ENCODE measurements at regions not wholly inside any gene's neighbourhood (a gene's known extent, or its start where the extent isn't known, plus 50 kb on each side); places are given as distances from the start of the nearest gene placed in this dataset.

GRCh38 chr1:58891347-58891746 is 107.5 kb upstream of the JUN start:
- DNase-seq (ENCODE audit: low read depth): no peak

DNA sequence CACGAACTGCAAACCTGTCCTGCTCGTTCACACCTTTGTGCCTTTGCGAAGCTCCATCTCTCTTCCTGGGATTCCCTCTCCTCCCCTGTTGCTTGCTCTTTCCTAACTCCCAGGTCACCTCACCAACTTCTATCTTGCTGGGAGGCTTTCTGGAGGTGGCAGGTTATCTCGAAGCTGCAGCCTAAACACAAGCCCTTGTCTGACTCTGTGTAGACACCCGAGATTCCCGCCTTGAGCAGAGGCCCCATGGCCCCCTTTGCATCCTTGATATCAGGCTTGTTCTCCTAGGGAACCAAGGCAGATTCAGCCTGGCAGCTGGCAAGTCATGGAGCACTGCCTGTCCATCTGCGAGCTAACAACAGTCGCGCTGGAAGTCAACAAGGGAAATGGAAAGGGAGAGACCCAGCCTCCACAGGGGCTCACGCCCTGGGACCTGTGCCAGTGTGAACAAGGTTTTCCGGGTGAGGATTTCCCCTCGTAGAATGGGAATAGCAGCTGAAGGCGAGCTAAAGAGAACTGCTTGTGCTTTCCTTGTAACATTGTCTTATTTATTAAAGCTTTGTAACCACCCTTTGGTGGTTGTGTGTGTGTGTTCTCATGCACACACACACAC is 109.5 kb upstream of the JUN start:
- DNase-seq (ENCODE audit: low read depth): no peak

GRCh38 chr1:58895082-58895481 is 111.2 kb upstream of the JUN start:
- DNase-seq (ENCODE audit: low read depth): no peak

DNA sequence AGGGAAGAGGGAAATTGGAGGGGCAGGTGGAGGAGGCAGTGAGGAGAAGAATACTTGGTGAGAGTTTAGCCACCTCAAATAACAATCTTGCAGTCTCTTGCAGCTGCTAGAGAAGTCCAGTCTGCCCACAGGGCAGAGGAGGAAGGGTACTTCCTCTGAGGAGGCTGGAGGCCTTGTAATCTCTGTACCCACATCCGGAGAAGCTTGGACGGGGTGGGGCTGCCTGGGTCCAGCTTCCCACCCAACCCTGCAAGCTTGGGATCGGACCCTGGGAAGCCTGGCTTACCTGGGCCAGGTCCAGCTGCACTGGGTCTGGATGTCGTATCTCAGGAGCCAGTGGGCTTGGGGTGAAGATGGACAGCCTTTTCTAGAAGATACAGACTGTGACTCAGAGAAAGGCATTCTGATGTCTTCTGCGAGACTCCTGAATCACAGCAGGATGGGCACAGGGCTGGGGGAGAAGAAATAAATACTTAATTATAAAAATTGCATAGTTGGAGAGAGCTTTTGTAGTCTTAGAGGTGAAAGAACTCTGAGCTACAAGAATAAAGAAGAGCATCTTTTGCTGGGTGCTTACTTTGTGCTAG is 111.8 kb upstream of the JUN start:
- DNase-seq (ENCODE audit: low read depth): no peak

- no peak for DNase-seq (ENCODE audit: low read depth)
These were observed 112.7 kb upstream of the JUN start for GRCh38 chr1:58896246-58897183.

- DNase-seq (ENCODE audit: low read depth): no peak
These were observed 115.1 kb upstream of the JUN start for GRCh38 chr1:58898739-58899586.

GRCh38 chr1:58899587-58900271 is 115.9 kb upstream of the JUN start:
- no peak for DNase-seq (ENCODE audit: low read depth)

GRCh38 chr1:58900396-58900795 is 116.5 kb upstream of the JUN start:
- DNase-seq (ENCODE audit: low read depth): no peak

DNA sequence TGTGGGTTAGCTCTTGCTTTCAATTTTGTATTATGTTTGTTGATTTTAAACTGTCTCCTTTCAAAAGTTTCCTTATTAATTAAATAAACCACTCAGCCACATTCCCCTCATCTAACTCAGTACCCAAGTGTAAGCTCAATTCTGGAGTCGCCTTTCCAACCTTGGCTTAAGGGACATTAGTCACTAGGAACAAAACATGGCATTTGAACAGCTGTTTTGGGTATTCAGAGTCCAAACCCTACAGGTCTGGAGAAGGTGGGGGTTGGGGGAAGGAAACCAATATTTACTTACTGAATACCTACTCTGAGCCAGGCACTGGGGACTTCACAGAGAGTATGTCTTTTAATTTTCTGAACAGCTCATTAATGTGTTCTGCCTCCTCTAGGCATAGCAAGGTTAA is 117.2 kb upstream of the JUN start:
- no peak for DNase-seq (ENCODE audit: low read depth)

DNA sequence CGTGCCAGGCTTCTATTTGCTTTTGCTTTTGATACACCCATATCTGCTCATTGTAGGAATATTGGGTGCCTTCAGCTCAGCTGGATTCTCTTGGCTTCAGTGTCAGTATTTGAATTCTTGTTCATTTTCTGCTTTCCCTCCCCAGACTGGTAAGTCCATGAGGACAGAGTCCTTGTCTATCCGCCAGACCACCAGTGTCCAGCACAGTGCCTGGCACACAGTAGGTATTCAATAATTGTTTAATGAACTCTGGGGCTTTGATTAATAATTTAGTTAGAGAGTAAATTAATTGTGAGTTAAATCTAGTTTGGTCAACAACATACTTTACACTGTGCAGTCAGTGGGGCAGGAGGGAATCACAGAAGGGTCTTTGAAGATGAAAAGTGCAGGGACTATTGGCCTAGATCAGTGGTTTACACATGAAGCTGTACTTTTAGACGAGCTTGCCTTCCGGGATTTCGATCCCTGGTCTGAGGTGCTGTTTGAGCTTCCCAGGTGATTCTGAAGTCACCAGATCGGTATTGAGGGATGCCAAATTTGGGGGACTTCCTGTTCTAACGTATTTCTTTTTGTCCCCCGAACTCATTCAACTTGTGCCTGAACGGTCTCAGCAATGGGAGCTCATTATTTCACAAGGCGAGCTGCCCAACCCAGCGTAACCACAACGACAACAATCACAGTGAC is 119.1 kb upstream of the JUN start:
- no peak for DNase-seq (ENCODE audit: low read depth)

DNA sequence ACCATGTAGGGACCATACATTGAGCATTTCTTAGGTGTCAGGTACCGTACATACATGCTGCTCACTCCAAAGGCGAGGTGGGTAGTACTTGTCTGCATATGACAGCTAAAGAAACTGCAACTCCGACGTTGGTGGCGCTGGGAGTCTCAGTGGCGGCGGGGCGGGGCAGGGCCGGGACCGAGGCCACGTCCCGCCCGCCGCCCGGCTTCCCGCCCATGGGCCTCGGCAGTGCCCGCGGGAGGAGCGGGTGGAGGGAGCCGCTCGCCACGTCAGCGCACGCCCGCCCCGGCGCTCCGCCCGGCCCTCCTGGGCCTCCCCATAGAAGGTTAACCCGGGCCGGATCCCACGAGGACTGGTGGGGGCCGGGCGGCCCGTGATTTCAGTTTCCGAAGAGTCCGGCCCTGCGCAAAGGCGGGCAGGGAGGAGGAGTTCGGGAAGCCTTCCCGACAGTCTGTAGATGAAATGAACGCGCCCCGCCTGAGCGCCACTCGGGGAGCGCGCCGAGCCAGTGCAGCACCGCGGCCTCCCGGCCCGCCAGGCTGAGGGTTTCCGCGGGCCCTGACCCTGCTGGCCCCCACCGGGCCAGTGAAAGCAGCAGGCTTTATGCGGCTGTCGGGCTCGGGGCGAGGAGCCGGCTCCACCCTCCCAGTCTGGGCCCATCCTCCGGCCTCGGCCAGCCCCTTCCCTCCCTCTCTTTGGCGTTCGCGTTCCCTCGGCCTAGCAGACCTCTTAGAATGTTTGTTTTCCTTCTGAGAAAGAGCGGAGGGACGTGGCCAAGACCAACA is 119.9 kb upstream of the JUN start:
- no peak for DNase-seq (ENCODE audit: low read depth)

GRCh38 chr1:58904299-58905125 is 120.7 kb upstream of the JUN start:
- no peak for DNase-seq (ENCODE audit: low read depth)

DNA sequence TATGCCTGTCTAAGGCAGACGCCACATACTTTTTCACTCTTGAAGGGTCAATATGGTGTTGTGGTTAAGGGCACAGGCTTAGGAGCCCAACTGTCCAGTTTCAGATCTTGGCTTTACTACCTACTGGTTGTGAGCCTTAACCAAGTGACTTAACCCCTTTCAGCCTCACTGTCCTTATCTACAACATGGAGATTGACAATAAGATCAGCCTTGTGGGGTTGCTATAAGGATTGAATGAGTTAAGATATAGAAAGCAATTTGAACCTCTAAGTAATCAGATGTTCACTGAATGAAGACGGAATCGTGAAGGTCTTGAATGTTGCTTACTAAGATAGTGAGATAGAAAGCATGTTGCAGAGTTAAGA is 121.3 kb upstream of the JUN start:
- DNase-seq (ENCODE audit: low read depth): no peak

- DNase-seq (ENCODE audit: low read depth): no peak
These were observed 121.9 kb upstream of the JUN start for GRCh38 chr1:58905628-58906221.

GRCh38 chr1:58907398-58907797 is 123.6 kb upstream of the JUN start:
- no peak for DNase-seq (ENCODE audit: low read depth)

DNA sequence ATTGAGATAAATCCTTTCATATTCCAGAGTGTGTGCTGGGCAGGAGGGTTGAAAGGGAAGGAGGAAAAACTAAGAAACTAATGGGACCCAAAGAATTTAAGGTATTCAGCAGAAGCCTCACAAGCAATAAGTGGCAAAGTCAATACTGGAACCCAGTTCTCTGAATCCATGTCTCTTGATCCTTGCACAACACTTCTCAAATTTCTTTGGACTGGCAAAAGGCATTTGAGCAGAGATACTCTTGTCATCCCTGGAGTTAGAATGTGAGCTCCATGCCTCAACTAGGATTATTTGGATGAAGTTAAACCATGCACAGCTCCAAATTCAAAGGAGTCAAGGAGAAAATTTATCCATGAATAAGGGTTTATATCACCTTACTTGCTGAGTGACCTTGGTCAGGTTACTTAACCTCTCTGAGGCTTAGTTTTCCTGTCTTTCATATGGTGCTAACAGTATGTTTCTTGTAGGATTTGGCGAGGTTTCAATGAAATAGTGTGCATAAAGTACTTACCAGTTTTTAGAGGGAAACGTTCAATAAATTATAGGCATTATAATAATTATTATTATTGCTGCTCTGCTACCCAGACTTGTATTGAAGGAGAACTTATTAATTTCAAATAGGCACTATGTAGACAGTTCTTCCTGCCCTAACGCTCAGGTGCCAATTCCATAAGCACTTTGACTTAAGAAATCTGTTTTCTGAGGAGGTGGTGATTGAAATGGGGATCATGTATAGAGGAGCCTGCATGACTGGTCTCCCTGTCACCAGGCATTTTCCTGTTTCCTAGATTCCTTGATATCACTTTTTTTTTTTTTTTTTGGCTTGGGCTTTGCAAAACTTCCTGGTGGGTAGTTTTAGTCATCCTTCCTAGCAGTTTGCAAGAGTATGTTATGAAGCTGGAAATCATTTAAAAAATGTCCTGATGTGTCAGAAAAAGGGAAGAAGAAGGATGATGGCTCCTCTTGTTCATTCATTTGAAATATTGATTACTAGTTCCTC is 125.0 kb upstream of the JUN start:
- no peak for DNase-seq (ENCODE audit: low read depth)

- no peak for DNase-seq (ENCODE audit: low read depth)
These were observed 126.3 kb upstream of the JUN start for GRCh38 chr1:58909914-58910681.
